ENCODE measurements at regions not wholly inside any gene's neighbourhood (a gene's known extent, or its start where the extent isn't known, plus 50 kb on each side); places are given as distances from the start of the nearest gene placed in this dataset.

DNA sequence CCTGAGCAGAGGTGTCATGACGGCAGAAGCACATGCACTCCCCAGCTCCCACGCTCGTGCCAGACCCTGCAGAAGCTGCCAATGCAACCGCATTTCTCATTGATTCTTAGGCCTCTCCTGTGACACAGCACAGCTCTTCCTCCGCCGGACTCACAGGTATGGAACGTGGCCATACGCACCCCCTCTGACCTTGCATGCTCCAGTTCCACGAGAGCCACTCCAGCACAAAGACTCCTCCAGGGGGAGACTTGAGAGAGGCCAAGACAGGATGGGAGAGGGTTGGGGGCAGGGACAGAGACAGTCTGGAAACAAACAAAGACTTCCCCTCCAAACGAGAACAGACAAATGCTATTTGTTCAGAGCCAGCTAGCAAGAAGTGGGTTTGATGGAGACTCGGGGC lies 124.3 kb upstream of the PPP2R2D start:
- TF ChIP-seq, protein P1, sequence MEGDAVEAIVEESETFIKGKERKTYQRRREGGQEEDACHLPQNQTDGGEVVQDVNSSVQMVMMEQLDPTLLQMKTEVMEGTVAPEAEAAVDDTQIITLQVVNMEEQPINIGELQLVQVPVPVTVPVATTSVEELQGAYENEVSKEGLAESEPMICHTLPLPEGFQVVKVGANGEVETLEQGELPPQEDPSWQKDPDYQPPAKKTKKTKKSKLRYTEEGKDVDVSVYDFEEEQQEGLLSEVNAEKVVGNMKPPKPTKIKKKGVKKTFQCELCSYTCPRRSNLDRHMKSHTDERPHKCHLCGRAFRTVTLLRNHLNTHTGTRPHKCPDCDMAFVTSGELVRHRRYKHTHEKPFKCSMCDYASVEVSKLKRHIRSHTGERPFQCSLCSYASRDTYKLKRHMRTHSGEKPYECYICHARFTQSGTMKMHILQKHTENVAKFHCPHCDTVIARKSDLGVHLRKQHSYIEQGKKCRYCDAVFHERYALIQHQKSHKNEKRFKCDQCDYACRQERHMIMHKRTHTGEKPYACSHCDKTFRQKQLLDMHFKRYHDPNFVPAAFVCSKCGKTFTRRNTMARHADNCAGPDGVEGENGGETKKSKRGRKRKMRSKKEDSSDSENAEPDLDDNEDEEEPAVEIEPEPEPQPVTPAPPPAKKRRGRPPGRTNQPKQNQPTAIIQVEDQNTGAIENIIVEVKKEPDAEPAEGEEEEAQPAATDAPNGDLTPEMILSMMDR (IDR thresholded peaks at IDR 0.05; ENCODE audit: insufficient read depth, low read length, poor library complexity, severe bottlenecking) = no peak
- Histone ChIP-seq H3K36me3 (ENCODE audit: control insufficient read depth, insufficient read depth, low read length) (no peaks in the 10 kb centered on the region), H3K27me3 (ENCODE audit: control insufficient read depth, insufficient read depth, low read length) (peaks cover 5% of the 10 kb centered on the region), H3K4me3 (ENCODE audit: low read depth, low read length) (no peak overlapping the region)
- no peak for DNase-seq (ENCODE audit: low read depth)

DNA sequence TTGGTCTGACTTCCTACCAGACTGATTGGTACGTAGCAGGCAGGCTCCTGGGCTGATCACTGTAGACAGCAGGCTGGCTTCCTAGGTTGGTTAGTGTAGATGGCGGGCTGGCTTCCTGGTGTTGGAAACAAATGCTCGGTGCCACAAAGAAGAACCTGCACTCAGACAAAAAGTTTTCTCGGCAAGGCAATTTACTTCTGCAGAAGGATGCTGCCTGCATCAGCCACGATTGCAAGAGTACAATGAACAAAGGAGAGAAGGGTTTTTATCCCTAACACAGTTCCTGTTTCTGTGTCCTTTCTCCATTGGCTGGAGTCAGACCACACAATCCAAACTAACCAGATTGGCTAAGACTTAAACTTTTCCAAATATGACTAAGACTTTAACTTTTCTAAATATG lies 123.6 kb upstream of the PPP2R2D start:
- DNase-seq (ENCODE audit: low read depth) = no peak
- no peaks in the 10 kb centered on the region for H3K36me3 ChIP-seq (ENCODE audit: control insufficient read depth, insufficient read depth, low read length)
- no peak overlapping the region for H3K4me3 ChIP-seq (ENCODE audit: low read depth, low read length)
- H3K27me3 ChIP-seq (ENCODE audit: control insufficient read depth, insufficient read depth, low read length) = peaks cover 5% of the 10 kb centered on the region
- TF ChIP-seq, protein P1 (IDR thresholded peaks at IDR 0.05; ENCODE audit: insufficient read depth, low read length, poor library complexity, severe bottlenecking) = no peak

DNA sequence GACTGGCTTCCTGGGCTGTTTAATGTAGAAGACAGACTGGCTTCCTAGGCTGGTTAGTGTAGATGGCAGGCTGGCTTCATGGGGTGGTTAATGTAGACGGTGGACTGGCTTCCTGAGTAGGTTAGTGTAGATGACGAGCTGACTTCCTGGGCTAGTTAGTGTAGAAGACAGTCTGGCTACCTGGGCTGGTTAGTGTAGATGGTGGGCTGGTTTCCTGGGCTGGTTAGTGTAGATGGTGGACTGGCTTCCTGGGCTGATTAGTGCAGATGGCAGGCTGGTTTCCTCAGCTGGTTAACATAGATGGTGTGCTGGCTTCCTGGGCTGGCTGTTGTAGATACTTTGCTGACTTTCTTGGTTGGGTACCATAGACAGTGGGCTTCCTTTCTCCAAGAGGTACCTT lies 122.9 kb upstream of the PPP2R2D start:
- no peak for DNase-seq (ENCODE audit: low read depth)
- Histone ChIP-seq H3K4me3 (ENCODE audit: low read depth, low read length) (no peak overlapping the region), H3K36me3 (ENCODE audit: control insufficient read depth, insufficient read depth, low read length) (no peaks in the 10 kb centered on the region), H3K27me3 (ENCODE audit: control insufficient read depth, insufficient read depth, low read length) (peaks cover 5% of the 10 kb centered on the region)
- TF ChIP-seq, protein P1 (IDR thresholded peaks at IDR 0.05; ENCODE audit: insufficient read depth, low read length, poor library complexity, severe bottlenecking) = no peak

DNA sequence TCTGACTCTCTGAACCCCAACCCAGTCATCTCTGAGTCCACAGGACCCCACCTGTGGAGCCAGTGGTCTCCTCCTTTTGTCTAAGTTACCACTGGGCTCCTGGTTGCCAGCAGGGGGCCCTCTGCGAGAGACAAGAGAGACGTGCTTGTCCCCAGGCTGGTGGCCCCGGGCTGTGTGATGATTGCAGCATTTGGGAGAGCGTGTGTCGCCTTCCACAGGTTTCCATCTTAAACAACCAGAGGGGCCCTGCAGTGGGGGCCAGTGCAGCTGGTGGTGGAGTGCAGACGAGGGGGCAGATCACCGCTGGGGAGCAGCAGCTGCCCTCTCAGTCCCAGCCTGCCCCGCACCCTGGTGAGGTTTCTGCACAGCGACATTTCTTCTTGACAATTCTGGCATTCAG lies 122.4 kb upstream of the PPP2R2D start:
- H3K4me3 ChIP-seq (ENCODE audit: low read depth, low read length) = no peak overlapping the region
- H3K27me3 ChIP-seq (ENCODE audit: control insufficient read depth, insufficient read depth, low read length) = peaks cover 4% of the 10 kb centered on the region
- TF ChIP-seq, protein P1 (IDR thresholded peaks at IDR 0.05; ENCODE audit: insufficient read depth, low read length, poor library complexity, severe bottlenecking) = no peak
- no peak for DNase-seq (ENCODE audit: low read depth)
- H3K36me3 ChIP-seq (ENCODE audit: control insufficient read depth, insufficient read depth, low read length) = no peaks in the 10 kb centered on the region

DNA sequence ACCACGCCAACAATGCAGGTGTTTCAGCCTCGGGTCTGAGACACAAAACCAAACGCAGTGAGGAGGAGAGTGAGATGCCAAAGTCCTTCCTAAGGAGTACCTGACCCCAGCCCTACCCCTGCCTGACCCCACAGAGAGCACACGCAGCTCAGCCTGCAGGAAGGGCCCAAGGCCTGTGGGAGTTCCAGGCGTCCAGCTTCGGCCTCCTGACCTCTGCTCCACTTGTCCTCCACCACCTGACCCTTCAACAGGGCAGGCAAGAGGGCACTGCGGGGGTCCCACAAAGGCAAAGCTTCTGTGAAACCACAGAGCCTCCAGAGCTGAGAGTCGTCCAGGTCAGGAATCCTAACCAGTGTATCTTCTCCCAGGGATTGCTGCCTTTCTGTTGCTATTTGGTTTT lies 122.0 kb upstream of the PPP2R2D start:
- TF ChIP-seq, protein P1 (IDR thresholded peaks at IDR 0.05; ENCODE audit: insufficient read depth, low read length, poor library complexity, severe bottlenecking) = no peak
- no peak overlapping the region for H3K4me3 ChIP-seq (ENCODE audit: low read depth, low read length)
- DNase-seq (ENCODE audit: low read depth) = no peak
- H3K27me3 ChIP-seq (ENCODE audit: control insufficient read depth, insufficient read depth, low read length) = no peaks in the 10 kb centered on the region
- no peaks in the 10 kb centered on the region for H3K36me3 ChIP-seq (ENCODE audit: control insufficient read depth, insufficient read depth, low read length)

DNA sequence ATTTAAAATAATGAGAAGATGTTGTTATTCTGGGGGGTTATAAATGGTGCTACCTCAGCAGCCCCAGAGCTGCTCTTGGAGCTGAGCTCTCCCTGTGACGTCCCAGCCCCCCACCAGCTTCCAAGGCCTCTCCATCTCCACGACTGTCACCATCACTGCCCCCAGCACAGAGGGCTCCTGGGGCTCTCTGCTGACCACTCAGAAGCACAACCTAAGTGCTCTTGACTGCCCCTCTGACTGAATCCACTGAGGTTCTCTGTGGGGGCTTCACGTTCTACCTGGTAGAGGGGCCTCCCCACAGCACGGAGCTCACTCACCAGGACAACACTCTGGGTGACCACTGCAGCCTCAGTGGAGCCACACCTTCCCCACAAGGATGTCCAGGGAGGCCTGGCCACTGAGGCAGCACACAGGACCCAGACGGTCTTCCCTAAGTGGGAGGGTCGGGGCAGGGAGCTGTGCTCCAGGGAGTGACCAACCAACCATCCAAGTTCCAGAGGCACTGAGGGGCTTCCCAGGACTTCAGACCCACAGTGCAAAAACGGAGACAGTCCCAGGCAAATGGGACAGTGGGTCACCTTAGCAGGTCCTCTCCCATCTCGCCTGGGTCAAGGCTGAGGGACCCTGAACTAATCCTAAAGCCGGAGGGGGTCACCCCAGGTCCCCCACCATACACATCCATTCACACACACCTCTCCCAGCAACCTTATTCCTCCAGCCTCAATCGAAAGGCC lies 121.0 kb upstream of the PPP2R2D start:
- no peaks in the 10 kb centered on the region for H3K36me3 ChIP-seq (ENCODE audit: control insufficient read depth, insufficient read depth, low read length)
- no peak for DNase-seq (ENCODE audit: low read depth)
- H3K27me3 ChIP-seq (ENCODE audit: control insufficient read depth, insufficient read depth, low read length) = no peaks in the 10 kb centered on the region
- H3K4me3 ChIP-seq (ENCODE audit: low read depth, low read length) = no peak overlapping the region
- TF ChIP-seq, protein P1 (IDR thresholded peaks at IDR 0.05; ENCODE audit: insufficient read depth, low read length, poor library complexity, severe bottlenecking) = no peak

All from kidney epithelial cell (primary cell).